BJ (cell line): ENCODE measurements at regions not wholly inside any gene's neighbourhood (a gene's known extent, or its start where the extent isn't known, plus 50 kb on each side); places are given as distances from the start of the nearest gene placed in this dataset.

Source experiments
- CTCF ChIA-PET: fragments of 350-600 bp; formaldehyde crosslinking; extraction: SDS; loops from one replicate; lab custom pipeline; 2021; ENCODE audit warnings: antibody characterized with exemption, inconsistent platforms; lab: Yijun Ruan, JAX
- POLR2A ChIA-PET: fragments of 300-600 bp; sonication (Branson Sonifier 250); formaldehyde crosslinking; extraction: SDS; loops from one replicate; lab custom pipeline; 2021; ENCODE audit warnings: antibody characterized with exemption; lab: Charles Lee
- DNase-seq: peaks from one replicate; pipeline ENCODE4 v3.0.0-alpha.2; 2011; ENCODE audit warnings: low read depth
- H3K27me3 ChIP-seq: 2 replicates; pipeline ENCODE4 v1.6.0; 2011; ENCODE audit warnings: low read length; ENCODE audit not compliant: control insufficient read depth, insufficient read depth
- H3K36me3 ChIP-seq: 2 replicates; pipeline ENCODE4 v1.5.1; 2011; ENCODE audit warnings: low read length; ENCODE audit not compliant: control insufficient read depth, insufficient read depth
- H3K4me3 ChIP-seq: 2 replicates; pipeline ENCODE4 v1.5.1; 2011; ENCODE audit warnings: low read depth, mild to moderate bottlenecking, control low read depth, low read length
- CTCF ChIP-seq: IDR thresholded peaks from 2 replicates; pipeline ENCODE4 v1.5.1; 2011; ENCODE audit warnings: low read depth, mild to moderate bottlenecking, control low read depth, inconsistent platforms, low read length, moderate library complexity; ENCODE audit not compliant: insufficient read depth

- TF ChIP-seq CTCF: no peak
- H3K27me3 ChIP-seq: no peaks in the 10 kb centered on the region
- no peak for DNase-seq
- POLR2A ChIA-PET: no interaction called here
- no peaks in the 10 kb centered on the region for H3K36me3 ChIP-seq
- H3K4me3 ChIP-seq: no peak overlapping the region
- CTCF ChIA-PET: interaction anchor here (1.7 kb wide), 1 partner anchor 176 kb away, joined by 5 read pairs; no protein-coding TSS in a partner anchor
These were observed 56.1 kb upstream of the CDON start for GRCh38 chr11:126118806-126119205.

- DNase-seq: peak; percentile 71
- TF ChIP-seq CTCF: peak; percentile 46
- POLR2A ChIA-PET: no interaction called here
- CTCF ChIA-PET: interaction anchor here (0.9 to 2.7 kb wide), 6 partner anchors 16 to 77 kb away, joined by 3 to 14 read pairs (median 4); partner anchors contain the start of gene CDON
- Histone ChIP-seq H3K4me3 (no peak overlapping the region), H3K27me3 (no peaks in the 10 kb centered on the region), H3K36me3 (no peaks in the 10 kb centered on the region)
These were observed 53.2 kb upstream of the CDON start for GRCh38 chr11:126115816-126116331.

GRCh38 chr11:126115127-126115495, 52.4 kb upstream of the CDON start:
- ChIA-PET CTCF (interaction anchor here (1.1 to 2.7 kb wide), 8 partner anchors 12 to 200 kb away, joined by 3 to 14 read pairs (median 3); no protein-coding TSS in a partner anchor), POLR2A (no interaction called here)
- Histone ChIP-seq H3K36me3 (no peaks in the 10 kb centered on the region), H3K4me3 (no peak overlapping the region), H3K27me3 (no peaks in the 10 kb centered on the region)
- no peak for TF ChIP-seq CTCF
- no peak for DNase-seq

- DNase-seq: no peak
- H3K27me3 ChIP-seq: no peaks in the 10 kb centered on the region
- CTCF ChIA-PET: interaction anchor here (0.7 to 2.7 kb wide), 10 partner anchors 9 to 199 kb away, joined by 3 to 14 read pairs (median 3); no protein-coding TSS in a partner anchor
- no peaks in the 10 kb centered on the region for H3K36me3 ChIP-seq
- no peak overlapping the region for H3K4me3 ChIP-seq
- POLR2A ChIA-PET: interaction anchor here (1.0 kb wide), 1 partner anchor 48 kb away, joined by 4 read pairs; no protein-coding TSS in a partner anchor
- no peak for TF ChIP-seq CTCF
These were observed 51.9 kb upstream of the CDON start for GRCh38 chr11:126114486-126115126.

GRCh38 chr11:126113963-126114362, 51.3 kb upstream of the CDON start:
- no peak for TF ChIP-seq CTCF
- DNase-seq: no peak
- no peak overlapping the region for H3K4me3 ChIP-seq
- CTCF ChIA-PET: interaction anchor here (0.8 to 2.7 kb wide), 5 partner anchors 10 to 199 kb away, joined by 3 to 14 read pairs (median 4); no protein-coding TSS in a partner anchor
- H3K27me3 ChIP-seq: no peaks in the 10 kb centered on the region
- no peaks in the 10 kb centered on the region for H3K36me3 ChIP-seq
- POLR2A ChIA-PET: interaction anchor here (0.6 to 1.0 kb wide), 4 partner anchors 18 to 489 kb away, joined by 3 to 4 read pairs (median 4); partner anchors contain the start of gene CHEK1
